ENCODE measurements at regions not wholly inside any gene's neighbourhood (a gene's known extent, or its start where the extent isn't known, plus 50 kb on each side); places are given as distances from the start of the nearest gene placed in this dataset.
"Not testable (repeated sequence)": the region's sequence is repeated elsewhere in the genome, so short reads cannot be mapped to it uniquely, and the experiment has no call there.

DNA sequence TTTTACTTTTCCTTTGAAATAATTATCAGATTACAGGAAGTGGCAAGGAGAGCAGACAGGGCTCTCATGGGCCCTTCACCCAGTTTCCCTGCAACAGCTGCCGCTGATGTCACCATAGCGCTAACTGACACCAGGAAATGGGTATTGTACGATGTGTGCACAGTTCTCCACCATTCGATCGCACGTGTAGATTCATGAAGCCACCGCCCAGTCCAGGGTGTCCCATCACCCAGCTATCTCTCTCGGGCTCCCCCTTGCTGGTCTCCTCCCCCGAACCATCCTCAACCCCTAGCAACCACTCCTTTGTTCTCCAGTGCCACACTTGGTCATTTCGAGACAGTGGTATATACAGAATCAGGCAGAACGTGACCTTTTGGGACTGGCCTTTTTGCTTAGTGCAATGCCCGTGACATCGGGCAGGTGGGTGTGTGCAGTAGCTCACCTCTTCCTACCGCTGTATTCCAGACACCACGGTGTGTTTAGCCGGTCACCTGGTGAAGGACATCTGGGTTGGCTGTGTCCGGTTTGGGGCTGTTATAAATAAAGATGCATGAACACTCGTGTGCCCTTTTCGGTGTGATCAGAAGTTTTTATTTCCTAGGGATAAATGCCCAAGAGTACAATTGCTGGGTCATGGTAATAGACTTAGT is 118.4 kb downstream of the CRYAA start:
- DNase-seq (ENCODE audit: low spot score): no peak

DNA sequence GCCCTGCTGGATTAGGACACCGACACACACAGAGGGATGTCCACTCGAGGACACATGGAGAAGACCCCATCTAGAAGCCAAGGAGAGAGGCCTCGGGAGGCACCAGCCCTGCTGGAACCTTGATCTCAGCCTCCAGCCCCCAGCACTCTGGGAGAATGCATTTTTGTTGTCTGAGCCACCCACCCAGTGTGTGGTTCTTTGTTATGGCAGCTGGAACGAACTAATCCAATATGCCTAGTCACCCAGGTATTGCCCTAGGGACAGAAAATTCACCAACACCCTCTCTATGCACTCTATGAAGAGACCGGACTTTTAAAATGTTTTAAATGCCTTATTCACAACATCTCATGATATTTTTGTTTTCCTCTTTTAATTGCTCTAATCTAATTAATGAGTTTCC is 117.4 kb downstream of the CRYAA start:
- DNase-seq (ENCODE audit: low spot score): no peak

DNA sequence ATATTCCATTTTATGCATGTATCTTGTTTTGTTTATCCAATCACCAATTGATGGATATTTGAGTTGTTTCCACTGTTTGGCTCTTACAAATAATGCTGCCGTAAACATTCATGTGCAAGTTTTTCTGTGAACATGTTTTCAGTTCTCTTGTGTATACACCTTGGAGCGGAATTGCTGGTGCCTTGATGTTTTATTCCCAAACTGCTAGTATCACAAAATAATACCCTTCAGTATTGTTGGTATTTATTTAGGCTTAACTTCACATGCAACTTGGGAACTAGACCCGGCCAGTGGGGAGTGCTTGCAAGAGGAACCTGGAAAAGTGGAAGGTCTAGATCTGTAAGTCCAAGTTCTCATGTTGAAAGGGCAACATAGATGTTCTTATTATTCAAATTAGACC is 115.9 kb downstream of the CRYAA start:
- no peak for DNase-seq (ENCODE audit: low spot score)

DNA sequence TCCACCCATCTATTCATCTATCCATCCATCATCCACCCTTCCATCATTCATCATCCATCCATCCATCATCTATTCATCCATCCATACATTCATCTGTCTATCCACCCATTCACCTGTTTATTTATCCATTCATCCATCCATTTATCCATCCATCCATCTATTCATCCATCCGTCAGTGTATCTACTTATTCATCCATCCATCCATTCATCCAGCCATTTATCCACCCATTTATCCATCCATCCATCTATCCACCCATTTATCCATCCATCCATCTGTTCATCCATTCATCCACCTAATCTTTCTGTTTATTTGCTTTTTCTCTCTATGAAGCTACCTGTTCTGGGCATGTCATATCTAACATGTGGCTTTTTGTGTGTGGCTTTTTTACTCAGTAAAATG is 115.4 kb downstream of the CRYAA start:
- DNase-seq (ENCODE audit: low spot score): no peak

DNA sequence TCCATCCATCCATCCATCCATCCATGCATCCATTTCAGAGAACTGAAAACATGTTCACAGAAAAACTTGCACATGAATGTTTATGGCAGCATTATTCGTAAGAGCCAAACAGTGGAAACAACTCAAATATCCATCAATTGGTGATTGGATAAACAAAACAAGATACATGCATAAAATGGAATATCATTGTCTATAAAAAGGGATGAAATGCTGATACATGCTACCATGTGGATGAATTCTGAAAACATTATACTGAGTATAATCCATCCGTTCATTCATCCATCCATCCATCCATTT is 115.1 kb downstream of the CRYAA start:
- not testable (repeated sequence) for DNase-seq (ENCODE audit: low spot score)

DNA sequence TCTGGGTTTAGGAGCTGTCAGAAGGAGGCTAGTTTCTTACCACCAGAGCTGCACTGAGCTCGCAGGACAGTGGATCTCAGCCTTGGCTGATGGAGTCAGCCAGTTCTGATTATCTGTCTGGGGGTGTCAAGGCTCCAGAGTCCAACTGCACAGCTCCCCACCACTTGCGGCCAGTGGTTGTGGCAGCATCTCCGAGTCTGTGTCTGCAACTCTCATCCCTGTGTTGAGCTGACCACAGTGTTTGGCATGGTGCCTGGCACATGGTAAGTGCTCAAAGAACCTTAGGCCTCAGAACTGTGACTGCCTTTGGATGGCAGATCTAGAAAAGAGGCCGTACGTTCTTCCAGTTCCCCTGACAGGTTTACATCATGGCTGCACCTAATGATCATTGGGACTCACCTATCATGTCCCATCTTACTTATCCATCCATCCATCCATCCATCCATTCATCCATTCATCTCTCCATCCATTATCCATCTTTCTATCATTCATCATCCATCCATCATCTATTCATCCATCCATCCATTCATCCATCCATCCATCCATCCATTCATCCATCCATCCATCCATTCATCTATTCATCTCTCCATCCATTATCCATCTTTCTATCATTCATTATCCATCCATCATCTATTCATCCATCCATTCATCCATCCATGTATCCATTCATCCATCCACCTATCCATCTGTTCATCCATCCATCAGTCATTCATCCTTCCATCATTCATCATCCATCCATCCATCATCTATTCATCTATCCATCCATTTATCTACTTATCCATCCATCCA is 114.5 kb downstream of the CRYAA start:
- DNase-seq (ENCODE audit: low spot score): no peak

DNA sequence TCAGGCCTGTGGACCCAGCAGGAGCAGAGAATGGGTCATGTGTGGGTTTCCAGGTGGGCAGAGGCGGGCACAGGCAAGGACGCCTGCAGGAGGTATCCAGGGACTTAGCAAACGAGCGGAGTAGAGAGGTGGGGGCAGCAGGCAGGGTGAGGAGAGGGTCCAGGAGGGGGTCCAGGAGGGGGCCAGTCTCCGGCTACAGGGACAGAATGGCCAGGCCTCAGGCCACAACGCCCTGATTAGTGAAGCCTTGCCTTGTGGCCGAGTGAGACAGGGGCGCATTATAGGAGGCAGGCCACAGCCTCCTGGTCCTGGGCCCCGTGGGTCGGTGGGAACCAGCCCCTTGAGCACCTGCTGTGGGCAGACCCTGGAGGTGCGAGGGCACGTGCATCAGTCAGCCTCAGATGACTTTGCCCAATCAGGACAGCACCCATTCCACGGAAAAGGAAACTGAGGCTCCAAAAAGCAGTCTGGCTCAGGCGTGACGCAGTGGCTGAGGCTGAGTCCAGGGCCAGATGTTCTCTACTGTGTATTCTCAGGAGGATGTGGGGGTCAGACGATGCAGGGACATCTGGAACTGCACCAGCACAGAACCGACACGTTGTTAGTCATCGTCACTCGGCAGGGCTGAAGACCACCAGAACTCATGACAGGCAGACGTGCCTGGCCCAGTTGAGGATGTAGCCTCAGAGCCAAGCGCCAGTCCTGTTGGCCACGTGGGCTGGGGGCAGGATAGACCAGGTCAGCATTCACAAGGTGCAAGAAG is 113.7 kb downstream of the CRYAA start:
- DNase-seq (ENCODE audit: low spot score): no peak

DNA sequence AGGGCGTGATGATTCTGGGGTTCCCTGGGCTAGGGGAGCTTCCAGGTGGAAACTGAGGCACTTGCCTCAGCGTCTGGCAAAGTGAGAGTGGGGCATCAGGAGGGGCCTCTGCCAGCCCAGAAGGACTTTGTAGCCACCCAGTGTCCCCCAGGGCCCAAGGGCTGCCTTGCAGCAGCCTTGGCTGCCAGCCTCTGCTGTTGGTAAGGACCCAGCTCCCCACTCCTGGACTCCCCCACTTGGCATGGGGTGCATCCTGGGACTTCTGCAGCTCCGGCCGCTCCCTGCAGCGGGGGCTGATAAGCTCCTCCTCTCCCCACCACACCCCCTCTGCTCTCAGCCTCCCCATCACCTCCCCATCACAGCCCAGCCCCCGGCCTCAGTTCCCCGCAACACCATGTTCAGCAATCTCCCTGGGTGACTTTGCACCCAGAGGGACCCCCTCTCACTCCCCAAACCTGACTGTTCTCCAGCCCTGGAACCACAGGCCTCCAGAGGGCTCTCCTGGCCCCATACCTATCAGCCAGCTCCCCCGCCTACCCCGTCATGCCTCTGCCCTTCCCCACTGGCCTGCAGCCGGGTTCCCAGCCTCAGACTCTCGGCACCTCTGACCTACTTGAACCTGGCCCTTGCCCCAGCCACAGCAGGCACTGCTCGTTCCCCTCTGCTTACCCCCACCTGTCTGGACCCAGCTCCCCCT is 113.0 kb downstream of the CRYAA start:
- DNase-seq (ENCODE audit: low spot score): no peak

DNA sequence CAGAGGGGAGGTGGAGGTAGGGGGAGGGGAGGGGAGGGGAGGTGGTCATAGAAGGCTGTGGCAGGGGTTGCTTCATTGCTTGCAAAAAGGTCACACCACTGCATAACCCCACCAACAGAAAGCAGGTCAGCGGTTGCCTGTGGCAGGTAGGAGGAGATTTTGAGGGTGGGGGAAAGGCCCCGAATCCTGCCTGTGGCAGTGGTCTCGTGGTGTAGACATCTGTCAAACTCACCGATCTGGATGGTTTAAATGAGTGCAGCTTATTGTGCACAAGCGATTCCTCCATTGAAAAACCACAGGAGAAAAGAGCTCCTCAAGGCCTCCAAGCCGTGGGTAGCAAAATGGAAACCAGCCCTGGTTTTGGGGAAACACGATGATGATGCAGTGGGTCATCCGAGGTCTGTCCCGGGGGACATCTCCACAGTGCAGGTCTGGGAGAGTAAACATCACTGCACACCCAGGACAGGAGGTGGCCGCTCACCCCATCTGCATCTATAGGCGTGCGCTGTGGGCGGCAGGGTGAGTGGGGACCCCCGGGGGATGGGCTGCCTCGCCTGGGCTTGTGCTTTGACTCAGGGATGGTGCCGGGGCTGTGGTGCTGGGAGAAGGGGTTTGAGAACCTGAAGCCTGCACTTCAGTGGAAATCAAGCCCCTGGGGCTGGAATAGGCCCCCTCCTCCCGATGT is 112.3 kb downstream of the CRYAA start:
- no peak for DNase-seq (ENCODE audit: low spot score)

DNA sequence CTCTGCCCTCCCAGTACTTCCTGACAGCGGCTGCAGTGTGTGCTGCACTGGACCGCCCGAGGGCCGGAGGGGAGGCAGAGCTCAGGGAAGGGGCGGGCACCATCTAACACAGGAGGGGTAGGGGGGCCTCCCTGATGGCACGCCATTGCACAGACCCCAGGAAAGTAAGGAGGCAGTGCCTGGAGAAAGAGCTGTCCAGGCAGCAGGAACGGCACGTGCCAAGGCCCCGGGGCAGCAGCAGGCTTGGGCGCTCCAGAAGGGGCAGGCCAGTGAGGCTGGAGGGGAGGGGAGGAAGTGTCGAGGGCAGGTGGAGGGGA is 110.7 kb downstream of the CRYAA start:
- DNase-seq (ENCODE audit: low spot score): no peak

DNA sequence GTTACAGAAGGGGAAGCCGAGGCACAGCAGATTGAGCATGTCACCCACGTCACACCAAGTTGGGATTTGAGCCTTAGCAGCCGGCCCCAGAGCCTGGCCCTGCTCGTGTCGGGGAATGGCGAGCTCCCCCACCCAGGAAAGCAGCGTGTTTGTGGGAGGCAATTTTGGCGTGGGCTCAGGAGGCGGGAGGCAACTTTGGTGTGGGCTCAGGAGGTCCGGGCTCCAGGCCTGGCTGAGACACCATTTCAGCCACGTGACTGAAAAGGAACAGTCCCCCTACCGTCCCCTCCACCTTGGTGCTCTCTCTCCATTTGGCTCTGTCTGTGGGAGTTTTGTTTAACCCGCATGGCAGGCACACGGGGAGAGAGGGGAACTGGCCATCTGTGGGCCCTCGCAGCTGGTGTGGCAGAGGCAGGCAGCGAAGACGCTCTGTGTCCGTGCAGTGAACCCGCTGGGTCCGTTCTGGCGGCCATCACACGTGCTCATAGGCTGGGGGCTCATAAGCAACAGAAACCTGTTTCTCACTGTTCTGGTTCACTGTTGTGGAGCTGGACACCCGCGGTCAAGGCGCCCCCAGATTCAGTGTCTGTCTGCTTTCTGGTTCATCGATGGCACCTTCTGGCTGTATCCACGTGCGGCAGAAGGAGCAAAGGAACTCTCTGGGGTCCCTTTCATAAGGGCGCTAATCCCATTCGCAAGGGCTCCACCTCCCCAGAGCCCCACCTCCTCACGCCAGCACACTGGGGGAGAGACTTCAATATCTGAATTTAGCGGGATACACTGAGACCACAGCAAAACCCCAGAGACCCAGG is 110.2 kb downstream of the CRYAA start:
- DNase-seq (ENCODE audit: low spot score): no peak

DNA sequence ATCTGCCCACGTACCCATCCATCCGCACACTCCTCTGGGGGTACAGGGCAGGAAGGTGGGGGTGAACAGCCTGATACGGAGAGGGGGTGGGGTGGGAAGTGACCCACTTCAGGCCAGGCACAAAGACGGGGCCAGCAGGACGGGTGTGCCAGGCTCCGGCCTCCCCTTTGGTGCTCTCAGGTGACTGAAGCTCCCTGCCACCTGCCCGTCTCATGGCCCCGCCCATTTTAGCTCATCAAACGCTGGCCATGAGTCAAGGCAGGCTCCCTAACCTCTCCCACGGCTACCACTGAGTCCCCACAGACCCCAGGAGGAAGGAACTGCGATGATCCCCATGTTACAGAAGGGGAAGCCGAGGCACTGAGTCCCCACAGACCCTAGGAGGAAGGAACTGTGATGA is 109.6 kb downstream of the CRYAA start:
- no peak for DNase-seq (ENCODE audit: low spot score)

DNA sequence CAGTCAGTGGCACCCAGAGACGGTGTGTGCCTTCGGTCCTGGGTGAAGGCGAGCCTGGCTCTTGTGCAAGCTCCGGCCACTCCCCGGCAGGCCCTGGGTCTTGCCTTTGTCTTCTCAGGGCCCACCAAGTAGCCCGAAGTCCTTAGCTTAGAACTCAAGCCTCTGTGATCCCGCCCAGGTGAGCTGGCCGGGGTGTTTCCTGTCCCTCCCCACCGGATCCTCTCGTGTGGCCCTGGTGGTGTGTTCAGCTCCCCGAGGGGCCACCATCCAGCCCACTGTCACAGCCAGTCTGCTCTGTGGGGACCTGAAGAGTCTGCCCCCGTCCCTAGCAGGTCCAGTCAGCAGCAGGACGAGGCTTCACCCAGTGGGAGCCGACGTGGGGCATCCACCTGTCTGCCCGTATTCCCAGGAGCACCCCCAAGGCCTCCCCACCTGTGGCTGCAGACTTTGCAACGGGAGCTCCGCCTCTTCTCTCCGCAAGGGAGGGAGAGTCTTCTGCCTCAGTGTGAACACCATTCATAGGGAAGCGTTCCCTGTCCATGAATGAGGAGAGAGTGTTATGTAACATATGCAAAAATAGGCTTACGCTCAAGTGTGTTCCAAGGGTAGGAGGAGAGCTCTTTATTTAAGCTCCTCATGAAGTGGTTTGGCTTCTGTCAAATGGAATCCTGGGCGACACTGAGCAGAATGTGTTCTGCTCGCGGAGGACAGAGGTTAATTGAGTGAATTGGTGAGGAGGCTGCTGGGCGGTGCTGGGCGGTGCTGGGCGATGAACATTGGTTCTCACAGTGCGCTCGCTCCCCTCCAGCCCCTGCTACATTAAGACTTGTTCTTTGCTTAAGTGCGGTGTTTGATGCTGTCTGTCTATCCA is 108.9 kb downstream of the CRYAA start:
- DNase-seq (ENCODE audit: low spot score): no peak

DNA sequence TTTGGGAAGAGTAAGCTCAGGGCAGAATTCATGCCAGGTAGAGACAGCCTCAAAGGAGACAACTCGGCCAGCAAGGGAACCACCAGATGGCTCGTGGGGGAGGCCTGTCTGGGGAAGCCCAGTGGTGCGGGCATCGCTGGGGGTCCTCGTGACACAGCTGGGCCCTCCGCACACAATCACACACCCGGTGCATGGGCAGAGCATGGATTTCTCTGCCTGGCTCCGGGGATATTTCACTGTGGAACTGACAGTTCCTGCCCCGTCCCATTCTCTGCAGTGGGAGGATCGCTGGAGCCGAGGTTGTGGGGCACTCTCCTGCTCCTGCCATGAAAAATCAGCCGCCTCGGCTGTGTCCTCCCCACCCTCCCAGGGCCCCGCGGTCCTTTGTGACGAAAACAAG is 108.0 kb downstream of the CRYAA start:
- DNase-seq (ENCODE audit: low spot score): no peak

DNA sequence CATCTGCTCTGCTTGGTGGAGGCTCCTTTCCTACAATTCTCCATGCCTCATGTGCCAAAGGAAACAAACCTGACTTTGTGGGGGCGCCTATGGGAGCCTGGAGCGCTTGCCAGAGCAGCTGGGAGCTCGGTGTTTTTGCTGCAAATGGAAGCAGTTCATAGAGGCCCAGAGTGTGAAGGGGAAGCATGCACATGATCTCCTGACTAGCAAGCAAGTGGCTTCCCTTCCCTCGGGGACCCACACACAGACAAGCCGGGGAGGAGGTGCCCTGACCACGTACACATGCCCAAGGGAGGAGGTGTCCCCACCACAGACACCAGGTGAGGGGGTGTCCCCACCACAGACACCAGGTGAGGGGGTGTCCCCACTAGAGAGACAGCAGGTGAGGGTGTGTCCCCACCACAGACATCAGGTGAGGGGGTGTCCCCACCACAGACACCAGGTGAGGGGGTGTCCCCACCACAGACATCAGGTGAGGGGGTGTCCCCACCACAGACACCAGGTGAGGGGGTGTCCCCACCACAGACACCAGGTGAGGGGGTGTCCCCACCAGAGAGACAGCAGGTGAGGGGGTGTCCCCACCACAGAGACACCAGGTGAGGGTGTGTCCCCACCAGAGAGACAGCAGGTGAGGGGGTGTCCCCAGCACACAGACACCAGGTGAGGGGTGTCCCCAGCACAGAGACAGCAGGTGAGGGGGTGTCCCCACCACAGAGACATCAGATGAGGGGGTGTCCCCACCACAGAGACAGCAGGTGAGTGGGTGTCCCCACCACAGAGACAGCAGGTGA is 106.8 kb downstream of the CRYAA start:
- DNase-seq (ENCODE audit: low spot score): no peak

DNA sequence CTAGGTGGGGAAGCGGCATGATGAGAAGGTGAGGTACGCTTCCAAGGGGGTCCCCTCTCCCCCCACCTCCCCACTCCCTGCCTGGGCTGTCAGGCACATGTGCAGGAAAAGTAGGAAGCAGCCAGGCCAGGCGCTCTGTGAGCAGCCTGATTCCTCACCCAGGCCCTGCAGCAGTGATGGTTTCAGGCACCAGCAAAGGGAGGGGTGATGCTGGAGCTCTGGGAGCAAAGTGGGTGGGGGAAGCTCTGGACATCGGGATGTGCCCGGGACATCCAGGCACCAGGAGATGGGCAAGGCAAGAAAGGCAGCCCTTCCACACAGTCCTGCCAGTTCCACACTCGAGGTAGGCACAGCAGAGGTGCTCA is 106.1 kb downstream of the CRYAA start:
- no peak for DNase-seq (ENCODE audit: low spot score)

DNA sequence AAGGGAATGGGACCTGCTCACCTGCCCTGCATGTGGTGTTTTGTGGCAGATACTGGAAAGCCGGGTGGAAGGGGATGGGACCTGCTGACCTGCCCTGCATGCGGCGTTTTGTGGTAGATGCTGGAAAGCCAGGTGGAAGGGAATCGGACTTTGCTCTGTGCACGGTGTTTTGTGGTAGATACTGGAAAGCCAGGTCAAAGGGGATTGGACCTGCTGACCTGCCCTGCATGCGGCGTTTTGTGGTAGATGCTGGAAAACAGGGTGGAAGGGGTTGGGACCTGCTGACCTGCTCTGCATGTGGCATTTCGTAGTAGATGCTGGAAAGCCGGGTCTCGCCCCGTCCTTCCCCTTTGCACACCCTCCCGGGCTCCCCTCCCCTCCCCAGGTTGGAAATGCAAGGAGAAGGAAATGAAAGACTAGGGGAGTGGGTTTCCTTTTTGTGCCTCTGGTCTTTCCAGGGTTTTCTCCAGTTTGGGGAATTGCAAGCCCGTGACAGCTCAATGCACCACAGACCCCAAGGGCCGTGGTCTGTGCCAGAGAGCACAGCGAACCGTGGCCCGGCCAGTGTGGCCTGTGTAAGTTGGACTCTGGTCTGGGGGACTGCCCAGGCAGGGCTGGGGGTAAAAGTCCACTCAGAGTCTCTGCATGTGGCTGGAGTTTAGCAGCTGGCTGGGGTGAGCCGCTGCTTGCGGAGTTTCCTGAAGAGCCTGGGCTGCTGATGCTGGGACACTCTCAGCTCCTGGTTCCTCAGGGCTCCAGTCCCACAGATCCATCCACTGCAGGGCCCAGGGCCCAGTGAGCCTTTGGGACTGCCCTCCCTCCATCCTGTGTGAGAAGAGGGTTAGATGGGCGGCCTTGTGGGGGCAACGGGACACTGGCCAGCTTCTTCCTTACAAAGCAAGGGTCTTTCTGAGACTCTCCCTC is 105.5 kb downstream of the CRYAA start:
- no peak for DNase-seq (ENCODE audit: low spot score)

DNA sequence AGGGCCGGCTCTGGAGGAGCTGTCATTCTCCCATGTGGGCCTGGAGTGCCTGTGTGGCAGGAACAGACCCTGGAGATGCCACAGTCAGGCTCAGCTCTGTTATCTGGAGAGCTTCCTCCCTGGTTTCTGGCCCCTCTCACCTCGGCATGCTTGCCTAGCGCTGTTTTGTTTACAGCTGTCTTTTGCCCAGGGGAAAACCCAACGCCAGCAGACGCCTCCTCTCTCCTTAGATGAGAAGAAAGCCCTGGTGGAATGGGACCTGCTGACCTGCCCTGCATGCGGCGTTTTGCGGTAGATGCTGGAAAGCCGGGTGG is 104.9 kb downstream of the CRYAA start:
- no peak for DNase-seq (ENCODE audit: low spot score)

Measured in GM03348 (cell line).